Large intestine (tissue), 3 donors: ENCODE measurements at regions not wholly inside any gene's neighbourhood (a gene's known extent, or its start where the extent isn't known, plus 50 kb on each side); places are given as distances from the start of the nearest gene placed in this dataset.

Experiments used
- DNase-seq, 2 donors: peaks; one replicate each; pipeline versions ENCODE4 v3.0.0 to v3.0.0-alpha.2; 2013
- H3K27ac ChIP-seq: one replicate; pipeline ENCODE4 v1.5.1; 2013; ENCODE audit warnings: low read length
- H3K27me3 ChIP-seq: 2 replicates; pipeline ENCODE4 v1.6.1; 2013; ENCODE audit warnings: low read length; ENCODE audit not compliant: control insufficient read depth, insufficient read depth
- H3K36me3 ChIP-seq: 2 replicates; pipeline ENCODE4 v1.6.1; 2013; ENCODE audit warnings: low read length; ENCODE audit not compliant: control insufficient read depth, insufficient read depth
- H3K4me1 ChIP-seq: one replicate; pipeline ENCODE4 v1.6.1; 2013; ENCODE audit warnings: low read length; ENCODE audit not compliant: control insufficient read depth, insufficient read depth
- H3K4me3 ChIP-seq: one replicate; pipeline ENCODE4 v1.5.1; 2013; ENCODE audit warnings: low read length
- H3K9me3 ChIP-seq: one replicate; pipeline ENCODE4 v1.6.1; 2013; ENCODE audit warnings: mild to moderate bottlenecking, low read depth, low read length, moderate library complexity; ENCODE audit not compliant: control insufficient read depth
- WGBS: methylation state at CpG from one replicate; pipeline ENCODE4 v1.1.5; 2013; ENCODE audit warnings: low lambda C conversion rate; ENCODE audit not compliant: insufficient coverage; 5-methylcytosine and 5-hydroxymethylcytosine counted together

GRCh38 chr11:28654191-28654590 lies 546.0 kb downstream of the METTL15 start:
- Histone ChIP-seq H3K27me3 (no peaks in the 10 kb centered on the region), H3K4me1 (no peaks in the 10 kb centered on the region), H3K4me3 (no peak overlapping the region), H3K36me3 (no peaks in the 10 kb centered on the region), H3K27ac (no peak overlapping the region), H3K9me3 (no peaks in the 10 kb centered on the region)
- 40% methylated on average over 1 of the region's 3 CpGs for WGBS
- no peak for DNase-seq

GRCh38 chr11:28649922-28650321 lies 541.7 kb downstream of the METTL15 start:
- Histone ChIP-seq H3K27me3 (no peaks in the 10 kb centered on the region), H3K4me1 (no peaks in the 10 kb centered on the region), H3K27ac (no peak overlapping the region), H3K36me3 (no peaks in the 10 kb centered on the region), H3K4me3 (no peak overlapping the region), H3K9me3 (no peaks in the 10 kb centered on the region)
- WGBS = 91% methylated on average over 5 of the region's 5 CpGs
- no peak for DNase-seq

- Histone ChIP-seq H3K27me3 (no peaks in the 10 kb centered on the region), H3K4me3 (no peak overlapping the region), H3K27ac (no peak overlapping the region), H3K4me1 (no peaks in the 10 kb centered on the region), H3K36me3 (no peaks in the 10 kb centered on the region), H3K9me3 (no peaks in the 10 kb centered on the region)
- WGBS = no CpG with 5 or more reads among the region's 2 CpGs
- no peak for DNase-seq
Observed at GRCh38 chr11:28636566-28636965, 528.4 kb downstream of the METTL15 start.

GRCh38 chr11:28636033-28636432 lies 527.8 kb downstream of the METTL15 start:
- Histone ChIP-seq H3K27ac (no peak overlapping the region), H3K27me3 (no peaks in the 10 kb centered on the region), H3K9me3 (no peaks in the 10 kb centered on the region), H3K4me3 (no peak overlapping the region), H3K4me1 (no peaks in the 10 kb centered on the region), H3K36me3 (no peaks in the 10 kb centered on the region)
- DNase-seq = no peak
- 100% methylated on average over 1 of the region's 4 CpGs for WGBS

GRCh38 chr11:28632338-28632737 lies 524.1 kb downstream of the METTL15 start:
- Histone ChIP-seq H3K27ac (no peak overlapping the region), H3K4me1 (no peaks in the 10 kb centered on the region), H3K4me3 (no peak overlapping the region), H3K36me3 (no peaks in the 10 kb centered on the region), H3K9me3 (no peaks in the 10 kb centered on the region), H3K27me3 (no peaks in the 10 kb centered on the region)
- DNase-seq = no peak
- no CpG with 5 or more reads among the region's 2 CpGs for WGBS

- Histone ChIP-seq H3K27ac (no peak overlapping the region), H3K4me3 (no peak overlapping the region), H3K4me1 (no peaks in the 10 kb centered on the region), H3K27me3 (no peaks in the 10 kb centered on the region), H3K36me3 (no peaks in the 10 kb centered on the region), H3K9me3 (no peaks in the 10 kb centered on the region)
- DNase-seq = no peak
- no CpG with 5 or more reads among the region's 1 CpG for WGBS
Observed at GRCh38 chr11:28631148-28631547, 523.0 kb downstream of the METTL15 start.

GRCh38 chr11:28629235-28629634 lies 521.0 kb downstream of the METTL15 start:
- Histone ChIP-seq H3K9me3 (no peaks in the 10 kb centered on the region), H3K27me3 (no peaks in the 10 kb centered on the region), H3K36me3 (no peaks in the 10 kb centered on the region), H3K27ac (no peak overlapping the region), H3K4me1 (no peaks in the 10 kb centered on the region), H3K4me3 (no peak overlapping the region)
- 100% methylated on average over 2 of the region's 3 CpGs for WGBS
- DNase-seq = no peak

GRCh38 chr11:28628412-28628811 lies 520.2 kb downstream of the METTL15 start:
- no CpG with 5 or more reads among the region's 4 CpGs for WGBS

GRCh38 chr11:28627690-28628255 lies 519.6 kb downstream of the METTL15 start:
- WGBS = no CpG with 5 or more reads among the region's 1 CpG
- no peak overlapping the region for H3K27ac ChIP-seq
- H3K4me3 ChIP-seq = no peak overlapping the region
- H3K27me3 ChIP-seq = no peaks in the 10 kb centered on the region
- H3K9me3 ChIP-seq = no peaks in the 10 kb centered on the region
- H3K36me3 ChIP-seq = no peaks in the 10 kb centered on the region
- H3K4me1 ChIP-seq = no peaks in the 10 kb centered on the region
- no peak for DNase-seq

More at GRCh38 chr11:28628412-28628811, 520.2 kb downstream of the METTL15 start:
- H3K36me3 ChIP-seq = no peaks in the 10 kb centered on the region
- H3K4me3 ChIP-seq = no peak overlapping the region
- H3K9me3 ChIP-seq = no peaks in the 10 kb centered on the region
- H3K4me1 ChIP-seq = no peaks in the 10 kb centered on the region
- no peak overlapping the region for H3K27ac ChIP-seq
- H3K27me3 ChIP-seq = no peaks in the 10 kb centered on the region
- no peak for DNase-seq

- Histone ChIP-seq H3K27ac (no peak overlapping the region), H3K27me3 (no peaks in the 10 kb centered on the region), H3K9me3 (no peaks in the 10 kb centered on the region), H3K4me3 (no peak overlapping the region), H3K36me3 (no peaks in the 10 kb centered on the region), H3K4me1 (no peaks in the 10 kb centered on the region)
- DNase-seq = no peak
Observed at GRCh38 chr11:28625532-28625931, 517.3 kb downstream of the METTL15 start.

- Histone ChIP-seq H3K4me1 (no peaks in the 10 kb centered on the region), H3K4me3 (no peak overlapping the region), H3K9me3 (no peaks in the 10 kb centered on the region), H3K27me3 (no peaks in the 10 kb centered on the region), H3K27ac (no peak overlapping the region), H3K36me3 (no peaks in the 10 kb centered on the region)
- DNase-seq = peak in 1 of 2 donors; percentile 21
- no CpG with 5 or more reads among the region's 8 CpGs for WGBS
Observed at GRCh38 chr11:28621753-28622152, 513.6 kb downstream of the METTL15 start.
